GM06990 (cell line): ENCODE measurements at regions not wholly inside any gene's neighbourhood (a gene's known extent, or its start where the extent isn't known, plus 50 kb on each side); places are given as distances from the start of the nearest gene placed in this dataset.
"Not testable (repeated sequence)": the region's sequence is repeated elsewhere in the genome, so short reads cannot be mapped to it uniquely, and the experiment has no call there.

Experiments used
- DNase-seq: peaks from one replicate; pipeline ENCODE4 v3.0.0-alpha.2; 2011; ENCODE audit not compliant: insufficient read length; ENCODE audit errors: extremely low read depth
- H3K27me3 ChIP-seq: replicated peaks from 2 replicates; pipeline ENCODE4 v1.6.0; 2011; ENCODE audit warnings: low read length; ENCODE audit not compliant: control insufficient read depth, insufficient read depth
- H3K36me3 ChIP-seq: 2 replicates; pipeline ENCODE4 v1.5.1; 2011; ENCODE audit warnings: low read length; ENCODE audit not compliant: control insufficient read depth, insufficient read depth
- H3K4me3 ChIP-seq: replicated peaks from 2 replicates; pipeline ENCODE4 v1.5.1; 2011; ENCODE audit warnings: low read depth, mild to moderate bottlenecking, control low read depth, low read length
- CTCF ChIP-seq: IDR thresholded peaks from 2 replicates; pipeline ENCODE4 v1.5.1; 2011; ENCODE audit warnings: low read length, control low read depth, mild to moderate bottlenecking, inconsistent platforms; ENCODE audit not compliant: insufficient read depth, poor library complexity, severe bottlenecking

GRCh38 chr14:106308839-106309389, 782.5 kb downstream of the TMEM121 start:
- peak; percentile 84 for DNase-seq
- no peaks in the 10 kb centered on the region for H3K36me3 ChIP-seq
- H3K4me3 ChIP-seq = no peak overlapping the region
- no peaks in the 10 kb centered on the region for H3K27me3 ChIP-seq
- peak; percentile 100 for TF ChIP-seq CTCF

- Histone ChIP-seq H3K36me3 (no peaks in the 10 kb centered on the region), H3K4me3 (no peak overlapping the region), H3K27me3 (no peaks in the 10 kb centered on the region)
- no peak for DNase-seq
- TF ChIP-seq CTCF = no peak
Measured at GRCh38 chr14:106309423-106309822, 783.0 kb downstream of the TMEM121 start.

GRCh38 chr14:106315436-106315835, 789.1 kb downstream of the TMEM121 start:
- Histone ChIP-seq H3K36me3 (no peaks in the 10 kb centered on the region), H3K27me3 (no peaks in the 10 kb centered on the region), H3K4me3 (no peak overlapping the region)
- no peak for DNase-seq
- no peak for TF ChIP-seq CTCF

GRCh38 chr14:106317593-106317992, 791.2 kb downstream of the TMEM121 start:
- H3K27me3 ChIP-seq = no peaks in the 10 kb centered on the region
- no peak for DNase-seq
- TF ChIP-seq CTCF = no peak
- H3K36me3 ChIP-seq = no peaks in the 10 kb centered on the region
- H3K4me3 ChIP-seq = no peak overlapping the region

GRCh38 chr14:106318700-106319099, 792.3 kb downstream of the TMEM121 start:
- peak; percentile 96 for TF ChIP-seq CTCF
- Histone ChIP-seq H3K4me3 (no peak overlapping the region), H3K27me3 (no peaks in the 10 kb centered on the region), H3K36me3 (no peaks in the 10 kb centered on the region)
- DNase-seq = peak; percentile 34

- not testable (repeated sequence) for H3K36me3 ChIP-seq, H3K27me3 ChIP-seq, H3K4me3 ChIP-seq
- peak; percentile 28 for DNase-seq
- TF ChIP-seq CTCF = peak; percentile 13
Measured at GRCh38 chr14:106323970-106324369, 797.6 kb downstream of the TMEM121 start.
